Stomach (tissue), 8 donors: ENCODE measurements at regions not wholly inside any gene's neighbourhood (a gene's known extent, or its start where the extent isn't known, plus 50 kb on each side); places are given as distances from the start of the nearest gene placed in this dataset.

Experiments used
- DNase-seq, 2 donors: peaks; one replicate each; pipeline versions ENCODE4 v3.0.0 to v3.0.0-alpha.2; 2013 to 2019
- H3K27ac ChIP-seq, 5 donors: fragments of 200-600 bp in 4 of 5; sonication (generic) in 4 of 5; one replicate each; pipeline ENCODE4 v1.5.1; 2013 to 2019; ENCODE audit warnings: mild to moderate bottlenecking in 1 of 5, moderate library complexity in 1 of 5
- H3K27me3 ChIP-seq, 3 donors: fragments of 200-600 bp; sonication (generic); one replicate each; pipeline ENCODE4 v1.5.1; 2017 to 2019; ENCODE audit warnings: mixed run types in 1 of 3
- H3K36me3 ChIP-seq, 4 donors: fragments of 200-600 bp; sonication (generic); 1 replicate in 3 of 4; 2 replicates in 1 of 4; pipeline ENCODE4 v1.5.1; 2016 to 2019
- H3K4me1 ChIP-seq, 4 donors: fragments of 200-600 bp; sonication (generic); one replicate each; pipeline ENCODE4 v1.5.1; 2016 to 2019
- H3K4me3 ChIP-seq, 4 donors: fragments of 200-600 bp; sonication (generic) in 3 of 4; one replicate each; pipeline ENCODE4 v1.5.1; 2016 to 2019; ENCODE audit warnings: mild to moderate bottlenecking in 1 of 4
- H3K9me3 ChIP-seq, 4 donors: fragments of 200-600 bp; sonication (generic); one replicate each; pipeline ENCODE4 v1.5.1; 2016 to 2019
- EP300 ChIP-seq: sonication (generic); formaldehyde crosslinking; IDR thresholded peaks from one replicate; pipeline ENCODE4 v1.6.1; 2017; ENCODE audit warnings: antibody characterized with exemption
- POLR2A ChIP-seq, 4 donors: fragments of 450-650 bp; IDR thresholded peaks; one replicate each; pipeline ENCODE4 v1.6.1; 2016; ENCODE audit warnings: antibody characterized with exemption in 4 of 4, control low read depth in 2 of 4, mild to moderate bottlenecking in 1 of 4, moderate library complexity in 1 of 4
- POLR2AphosphoS5 ChIP-seq, 3 donors: sonication (generic); formaldehyde crosslinking; IDR thresholded peaks; one replicate each; pipeline ENCODE4 v1.6.1; 2016; ENCODE audit warnings: antibody characterized with exemption in 3 of 3
- WGBS, 5 donors: extraction: QIAGEN DNeasy Blood & Tissue Kit in 3 of 5; methylation state at CpG; one replicate each; pipeline versions ENCODE4 v1.1.5 to v1.1.7; 2013 to 2018; 5-methylcytosine and 5-hydroxymethylcytosine counted together
- intact Hi-C: fragments of 100-400 bp; cut with DNase I; formaldehyde crosslinking; loops from one replicate; pipeline ENCODE4 v1.15.1; 2023; ENCODE audit warnings: low total_unique reads
- TF ChIP-seq, protein P1 (sequence below), 7 experiments: fragments of 450-650 bp in 4 of 7; fragments of 200-600 bp in 3 of 7; sonication (generic) in 3 of 7; IDR thresholded peaks; one replicate each; pipeline ENCODE4 v1.5.1; 2016 to 2019; ENCODE audit warnings: antibody characterized with exemption in 7 of 7, control low read depth in 2 of 7, mild to moderate bottlenecking in 1 of 7
- donor health status: healthy with polysubstance abuse.
- donor health status: Bipolar disorder and iron deficiency.
- donor health status: healthy.

DNA sequence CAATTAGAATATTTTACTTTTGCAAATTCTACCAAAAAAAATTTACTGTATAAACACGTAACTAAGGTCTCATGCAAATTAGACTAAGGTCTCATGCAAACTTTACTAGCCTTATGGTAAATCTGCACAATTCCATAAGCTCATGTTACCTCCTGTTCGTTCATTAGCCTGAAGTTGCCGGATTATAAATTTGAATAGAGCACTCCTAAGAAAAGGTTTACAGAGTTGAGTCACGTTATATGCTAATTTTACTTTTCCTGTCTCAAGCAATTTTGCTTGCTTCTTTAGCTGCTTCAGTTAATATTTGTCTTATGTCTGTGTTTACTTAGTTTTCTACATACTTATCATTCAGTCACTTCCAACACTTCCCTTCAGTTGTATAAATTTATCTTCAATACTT is 1434.0 kb upstream of the EYS start:
- WGBS, 5 donors, result 69 to 73% (median 71%) methylated on average over 4 of the region's 4 CpGs
- H3K27me3 ChIP-seq, result no peaks in the 10 kb centered on the region
- TF ChIP-seq POLR2A (IDR thresholded peaks at IDR 0.05), result no peak
- TF ChIP-seq, protein P1, sequence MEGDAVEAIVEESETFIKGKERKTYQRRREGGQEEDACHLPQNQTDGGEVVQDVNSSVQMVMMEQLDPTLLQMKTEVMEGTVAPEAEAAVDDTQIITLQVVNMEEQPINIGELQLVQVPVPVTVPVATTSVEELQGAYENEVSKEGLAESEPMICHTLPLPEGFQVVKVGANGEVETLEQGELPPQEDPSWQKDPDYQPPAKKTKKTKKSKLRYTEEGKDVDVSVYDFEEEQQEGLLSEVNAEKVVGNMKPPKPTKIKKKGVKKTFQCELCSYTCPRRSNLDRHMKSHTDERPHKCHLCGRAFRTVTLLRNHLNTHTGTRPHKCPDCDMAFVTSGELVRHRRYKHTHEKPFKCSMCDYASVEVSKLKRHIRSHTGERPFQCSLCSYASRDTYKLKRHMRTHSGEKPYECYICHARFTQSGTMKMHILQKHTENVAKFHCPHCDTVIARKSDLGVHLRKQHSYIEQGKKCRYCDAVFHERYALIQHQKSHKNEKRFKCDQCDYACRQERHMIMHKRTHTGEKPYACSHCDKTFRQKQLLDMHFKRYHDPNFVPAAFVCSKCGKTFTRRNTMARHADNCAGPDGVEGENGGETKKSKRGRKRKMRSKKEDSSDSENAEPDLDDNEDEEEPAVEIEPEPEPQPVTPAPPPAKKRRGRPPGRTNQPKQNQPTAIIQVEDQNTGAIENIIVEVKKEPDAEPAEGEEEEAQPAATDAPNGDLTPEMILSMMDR (IDR thresholded peaks at IDR 0.05), result no peak
- TF ChIP-seq EP300, result no peak
- no peak for TF ChIP-seq POLR2AphosphoS5 (IDR thresholded peaks at IDR 0.05)
- no peak for DNase-seq
- intact Hi-C loops, result no loop called here
- peaks cover 0 to 17% (median 6%) of the 10 kb centered on the region in 4 donors for H3K9me3 ChIP-seq
- no peaks in the 10 kb centered on the region for H3K4me1 ChIP-seq
- no peak overlapping the region for H3K4me3 ChIP-seq
- no peaks in the 10 kb centered on the region for H3K36me3 ChIP-seq
- H3K27ac ChIP-seq, result no peak overlapping the region

DNA sequence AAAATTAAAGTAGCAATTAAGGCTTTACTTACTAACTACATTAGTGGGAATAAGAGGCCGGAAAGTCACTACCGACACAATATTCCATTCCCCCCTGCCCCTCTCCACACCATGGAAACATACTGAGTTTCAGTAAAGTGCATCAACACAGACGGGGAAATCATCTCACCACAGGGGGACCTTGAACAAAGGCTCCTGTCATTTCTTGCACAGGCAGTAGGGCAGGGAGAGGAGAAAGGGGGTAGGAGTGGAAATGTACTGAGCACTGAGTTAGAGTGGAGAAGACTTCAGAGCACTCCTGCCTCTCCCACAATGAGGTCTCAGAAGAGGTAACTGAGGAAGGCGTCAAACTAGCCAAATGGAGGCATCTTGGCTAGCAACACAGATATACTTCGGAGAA is 1426.9 kb upstream of the EYS start:
- H3K36me3 ChIP-seq, result no peaks in the 10 kb centered on the region
- H3K27ac ChIP-seq, result no peak overlapping the region
- H3K9me3 ChIP-seq, result peaks cover 0 to 7% (median 0%) of the 10 kb centered on the region in 4 donors
- no peaks in the 10 kb centered on the region for H3K4me1 ChIP-seq
- no peaks in the 10 kb centered on the region for H3K27me3 ChIP-seq
- WGBS, 5 donors, result 82 to 92% (median 87%) methylated on average over 5 of the region's 5 CpGs
- intact Hi-C loops, result no loop called here
- no peak for DNase-seq
- TF ChIP-seq, protein P1 (IDR thresholded peaks at IDR 0.05), result no peak
- TF ChIP-seq POLR2A (IDR thresholded peaks at IDR 0.05) (no peak), EP300 (no peak), POLR2AphosphoS5 (IDR thresholded peaks at IDR 0.05) (no peak)
- H3K4me3 ChIP-seq, result no peak overlapping the region

GRCh38 chr6:67131827-67132226 is 1424.8 kb upstream of the EYS start:
- Histone ChIP-seq H3K4me1 (no peaks in the 10 kb centered on the region), H3K27me3 (no peaks in the 10 kb centered on the region), H3K9me3 (peaks cover 0 to 7% (median 0%) of the 10 kb centered on the region in 4 donors), H3K27ac (no peak overlapping the region), H3K4me3 (no peak overlapping the region), H3K36me3 (no peaks in the 10 kb centered on the region)
- 69 to 88% (median 80%) methylated on average over 2 of the region's 2 CpGs for WGBS, 5 donors
- intact Hi-C loops, result no loop called here
- DNase-seq, result no peak
- TF ChIP-seq POLR2A (IDR thresholded peaks at IDR 0.05), result no peak
- TF ChIP-seq, protein P1 (IDR thresholded peaks at IDR 0.05), result no peak
- no peak for TF ChIP-seq EP300
- no peak for TF ChIP-seq POLR2AphosphoS5 (IDR thresholded peaks at IDR 0.05)

GRCh38 chr6:67129780-67130179 is 1422.8 kb upstream of the EYS start:
- intact Hi-C loops, result no loop called here
- DNase-seq, result no peak
- H3K27me3 ChIP-seq, result no peaks in the 10 kb centered on the region
- no peaks in the 10 kb centered on the region for H3K36me3 ChIP-seq
- H3K27ac ChIP-seq, result no peak overlapping the region
- no peaks in the 10 kb centered on the region for H3K9me3 ChIP-seq
- H3K4me3 ChIP-seq, result no peak overlapping the region
- TF ChIP-seq POLR2A (IDR thresholded peaks at IDR 0.05), result no peak
- TF ChIP-seq POLR2AphosphoS5 (IDR thresholded peaks at IDR 0.05), result no peak
- TF ChIP-seq, protein P1 (IDR thresholded peaks at IDR 0.05), result no peak
- no peak for TF ChIP-seq EP300
- no peaks in the 10 kb centered on the region for H3K4me1 ChIP-seq
- 43 to 62% (median 52%) methylated on average over 4 of the region's 4 CpGs for WGBS, 5 donors
